ENCODE measurements at regions not wholly inside any gene's neighbourhood (a gene's known extent, or its start where the extent isn't known, plus 50 kb on each side); places are given as distances from the start of the nearest gene placed in this dataset.

- H3K36me3 Mint-ChIP-seq (ENCODE audit: low read depth): no peaks in the 10 kb centered on the region
- no peak for ATAC-seq
- DNase-seq: no peak
- no peaks in the 10 kb centered on the region for H3K27me3 Mint-ChIP-seq
- H3K27ac Mint-ChIP-seq: no peak overlapping the region
- H3K4me3 Mint-ChIP-seq: no peak overlapping the region
- peaks cover 16% of the 10 kb centered on the region for H3K4me1 Mint-ChIP-seq
- H3K9me3 Mint-ChIP-seq: peaks cover 4% of the 10 kb centered on the region
Observed at GRCh38 chr10:26381986-26382385, 56.2 kb upstream of the APBB1IP start.

- DNase-seq (no peak), ATAC-seq (no peak)
- no peaks in the 10 kb centered on the region for H3K36me3 Mint-ChIP-seq (ENCODE audit: low read depth)
- H3K27me3 Mint-ChIP-seq: no peaks in the 10 kb centered on the region
- no peak overlapping the region for H3K4me3 Mint-ChIP-seq
- no peak overlapping the region for H3K27ac Mint-ChIP-seq
- H3K4me1 Mint-ChIP-seq: peaks cover 19% of the 10 kb centered on the region
- H3K9me3 Mint-ChIP-seq: peaks cover 7% of the 10 kb centered on the region
Observed at GRCh38 chr10:26384600-26384999, 53.5 kb upstream of the APBB1IP start.

GRCh38 chr10:26385443-26385842 lies 52.7 kb upstream of the APBB1IP start:
- ATAC-seq (no peak), DNase-seq (no peak)
- no peak overlapping the region for H3K27ac Mint-ChIP-seq
- H3K4me1 Mint-ChIP-seq: peaks cover 19% of the 10 kb centered on the region
- no peaks in the 10 kb centered on the region for H3K36me3 Mint-ChIP-seq (ENCODE audit: low read depth)
- peaks cover 8% of the 10 kb centered on the region for H3K9me3 Mint-ChIP-seq
- no peak overlapping the region for H3K4me3 Mint-ChIP-seq
- peaks cover 2% of the 10 kb centered on the region for H3K27me3 Mint-ChIP-seq

GRCh38 chr10:26386781-26387180 lies 51.4 kb upstream of the APBB1IP start:
- no peak overlapping the region for H3K27ac Mint-ChIP-seq
- no peak for DNase-seq
- peaks cover 7% of the 10 kb centered on the region for H3K27me3 Mint-ChIP-seq
- ATAC-seq: peak; percentile 84
- H3K4me1 Mint-ChIP-seq: peaks cover 24% of the 10 kb centered on the region
- H3K36me3 Mint-ChIP-seq (ENCODE audit: low read depth): no peaks in the 10 kb centered on the region
- H3K9me3 Mint-ChIP-seq: peaks cover 8% of the 10 kb centered on the region
- no peak overlapping the region for H3K4me3 Mint-ChIP-seq

All from activated naive CD8-positive, alpha-beta T cell treated with anti-CD3 and anti-CD28 coated beads, Interleukin-2, amount 50 U/mL, for 24 hours (primary cell).